Ishikawa (cell line): ENCODE measurements at regions not wholly inside any gene's neighbourhood (a gene's known extent, or its start where the extent isn't known, plus 50 kb on each side); places are given as distances from the start of the nearest gene placed in this dataset.

Experiments
- CREB1 ChIP-seq: IDR thresholded peaks from 2 replicates; pipeline ENCODE4 v1.6.1; 2012; ENCODE audit warnings: low read depth
- MAX ChIP-seq: IDR thresholded peaks from 2 replicates; pipeline ENCODE4 v1.6.1; 2012
- NFIC ChIP-seq: IDR thresholded peaks from 2 replicates; pipeline ENCODE4 v1.6.1; 2012
- USF1 ChIP-seq: IDR thresholded peaks from 2 replicates; pipeline ENCODE4 v1.6.1; 2012
- YY1 ChIP-seq: IDR thresholded peaks from 2 replicates; pipeline ENCODE4 v1.6.1; 2012; ENCODE audit warnings: low read depth

GRCh38 chr14:71485833-71486232, 446.4 kb upstream of the RGS6 start:
- no peak for TF ChIP-seq MAX
- TF ChIP-seq NFIC = no peak
- no peak for TF ChIP-seq YY1
- TF ChIP-seq CREB1 = no peak
- no peak for TF ChIP-seq USF1
